HG02759 (cell line): ENCODE measurements at regions not wholly inside any gene's neighbourhood (a gene's known extent, or its start where the extent isn't known, plus 50 kb on each side); places are given as distances from the start of the nearest gene placed in this dataset.
A peak's percentile ranks its signal among the peaks of the same experiment; 100 is the strongest.

ENCODE experiments used
- ATAC-seq: cut with Tn5 transposase; IDR thresholded peaks from one replicate; pipeline ENCODE4 v1.9.1; 2021; ENCODE audit warnings: mild to moderate bottlenecking, moderate library complexity; ENCODE audit not compliant: unreplicated experiment

DNA sequence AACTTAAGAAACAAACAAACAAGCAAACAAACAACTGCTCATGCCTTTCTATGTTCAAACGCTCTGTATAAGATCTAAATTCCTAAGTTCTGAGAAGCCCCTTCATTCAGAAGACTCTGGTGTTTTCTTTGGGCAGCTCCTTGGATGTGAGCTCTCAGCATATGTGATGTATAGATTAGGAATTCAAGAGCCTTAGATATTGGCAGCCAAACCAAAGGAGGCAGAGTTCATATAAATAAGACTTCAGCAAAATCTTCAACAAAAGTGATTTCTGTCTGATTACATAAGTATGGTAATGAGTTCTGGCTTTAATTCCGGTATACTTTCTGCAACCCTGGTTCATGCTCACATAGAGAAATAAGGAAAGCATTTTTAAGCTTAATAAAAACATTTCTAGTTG is 145.6 kb downstream of the DYRK2 start:
- no peak for ATAC-seq

DNA sequence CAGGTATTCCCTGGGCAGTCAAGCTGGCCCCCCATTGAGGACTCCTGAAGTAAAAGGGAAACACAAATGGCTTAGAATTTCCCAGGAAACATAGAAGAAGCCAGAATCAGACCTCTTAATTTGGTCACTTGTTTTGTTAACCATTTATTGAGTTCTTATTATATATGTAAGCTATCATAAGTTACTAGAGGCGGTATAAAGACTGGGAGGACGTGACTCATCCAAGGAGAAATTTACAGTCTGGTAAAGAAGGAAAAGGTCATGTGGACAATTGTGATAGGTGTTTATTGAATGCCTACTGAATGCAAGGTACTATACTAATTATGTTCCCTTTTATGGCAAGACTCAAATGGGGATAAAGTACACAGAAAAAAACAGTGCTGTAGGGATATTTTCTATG is 146.7 kb downstream of the DYRK2 start:
- ATAC-seq = no peak

DNA sequence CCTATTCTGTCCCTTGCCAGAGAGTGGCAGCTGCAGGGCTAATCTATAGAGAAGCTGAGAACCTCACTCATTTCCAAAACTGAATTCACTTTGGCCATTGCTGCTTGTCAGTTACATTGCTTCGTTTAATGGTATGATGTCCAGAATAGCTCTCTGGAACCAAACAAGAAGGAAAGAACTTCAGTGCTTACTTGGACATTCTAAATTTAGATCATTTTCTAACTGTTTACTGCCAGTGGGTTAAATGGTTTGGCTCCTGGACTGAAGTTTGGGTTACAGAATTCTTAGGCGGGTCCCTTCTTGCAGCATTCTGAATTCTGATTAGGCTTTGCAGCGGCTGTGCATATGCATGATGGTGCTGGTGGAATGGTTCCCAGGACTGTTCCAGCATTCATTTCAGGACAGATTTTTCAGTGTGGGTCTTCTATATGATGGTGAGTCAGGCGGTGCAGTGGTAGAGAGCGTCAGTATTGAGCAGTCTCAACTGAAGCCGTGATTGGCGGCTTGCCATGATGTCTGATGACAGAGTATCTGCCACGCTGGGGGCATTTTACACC is 148.7 kb downstream of the DYRK2 start:
- no peak for ATAC-seq

DNA sequence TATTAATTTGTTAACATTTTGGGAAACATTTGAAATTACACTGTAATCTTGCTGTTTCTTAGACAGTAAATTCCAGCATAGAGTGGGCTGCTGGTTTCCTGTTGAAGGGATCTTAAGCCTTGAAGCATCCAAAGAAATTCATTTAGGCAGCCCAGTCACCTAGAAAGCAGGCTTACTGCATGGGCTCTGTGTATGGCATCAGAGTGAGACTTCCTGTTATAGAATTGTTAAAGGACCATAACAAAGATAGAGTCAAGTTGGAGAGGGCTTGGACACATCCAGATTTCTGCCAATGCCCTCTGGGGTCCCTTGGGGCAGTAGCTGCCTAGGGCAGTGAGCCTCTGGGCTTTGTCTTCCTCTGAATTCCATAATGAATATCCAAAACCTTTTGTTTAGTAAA is 149.2 kb downstream of the DYRK2 start:
- no peak for ATAC-seq

DNA sequence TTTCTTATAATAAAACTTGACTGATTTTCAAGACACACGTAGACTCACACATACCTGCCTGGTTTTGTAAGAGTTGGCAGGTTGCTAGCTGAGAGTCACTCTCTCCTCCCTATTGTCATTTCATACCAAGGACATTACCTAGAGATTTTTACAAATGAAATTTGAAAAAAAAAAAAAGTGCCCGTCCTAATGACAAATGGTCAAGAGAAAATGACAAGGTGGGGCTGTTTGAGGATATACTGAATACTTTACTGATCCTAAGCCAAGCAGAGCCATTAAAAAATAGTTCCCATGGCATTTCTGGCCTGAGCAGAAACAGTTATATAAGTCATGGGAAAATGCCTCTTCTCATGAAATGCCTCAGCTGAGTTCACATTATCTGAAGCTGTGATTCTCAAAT is 150.2 kb downstream of the DYRK2 start:
- ATAC-seq = no peak

DNA sequence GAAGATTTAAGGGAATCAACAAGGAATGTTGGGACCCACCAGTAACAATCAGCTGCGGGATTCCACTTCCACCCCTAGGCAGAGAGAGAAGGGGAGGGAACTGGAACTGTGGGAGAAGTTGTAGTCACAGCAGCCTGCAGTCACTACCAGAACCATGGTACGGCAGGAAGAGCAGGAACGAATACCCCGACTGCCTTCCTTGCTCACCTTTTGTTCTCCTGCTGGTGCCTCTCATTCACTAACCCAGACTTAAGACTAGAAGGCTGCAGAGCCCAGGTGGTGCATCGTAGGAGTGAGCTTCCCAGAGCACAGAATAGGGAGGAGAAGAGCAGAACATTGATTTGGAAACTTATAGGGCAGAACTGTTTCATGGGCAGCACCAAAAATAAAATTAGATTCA is 154.2 kb downstream of the DYRK2 start:
- no peak for ATAC-seq

DNA sequence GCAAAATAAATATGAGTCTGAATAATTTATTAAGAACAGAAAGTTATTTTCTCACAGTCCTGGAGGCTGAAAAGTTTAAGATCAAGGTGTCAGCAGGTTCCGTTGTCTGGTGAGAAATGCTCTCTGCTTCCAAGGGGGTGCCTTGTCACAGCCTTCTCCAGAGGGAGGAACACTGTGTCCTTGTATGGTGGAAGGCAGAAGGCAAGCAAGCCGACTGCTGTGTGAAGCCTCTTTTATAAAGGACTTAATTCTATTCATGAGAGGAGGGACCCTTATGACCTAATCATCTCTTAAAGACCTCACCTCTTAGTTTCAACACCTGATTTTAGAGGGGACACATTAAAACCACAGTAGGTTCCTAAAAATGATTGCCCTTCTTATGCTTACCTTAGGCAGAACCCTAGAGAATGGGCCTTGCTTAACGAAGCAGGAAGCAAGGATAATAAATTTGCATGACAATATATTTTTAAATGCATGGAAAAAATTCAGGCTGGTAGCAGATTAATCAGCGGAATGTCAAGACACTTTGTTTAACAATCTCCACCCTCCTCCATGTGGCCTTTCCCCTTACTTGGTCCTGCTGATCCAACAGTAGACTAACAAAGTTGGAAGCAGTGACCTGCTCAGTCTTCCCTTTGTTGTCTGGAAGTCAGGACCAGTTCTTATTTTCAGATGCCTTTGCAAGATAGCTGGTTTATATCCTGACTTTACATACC is 154.9 kb downstream of the DYRK2 start:
- no peak for ATAC-seq

DNA sequence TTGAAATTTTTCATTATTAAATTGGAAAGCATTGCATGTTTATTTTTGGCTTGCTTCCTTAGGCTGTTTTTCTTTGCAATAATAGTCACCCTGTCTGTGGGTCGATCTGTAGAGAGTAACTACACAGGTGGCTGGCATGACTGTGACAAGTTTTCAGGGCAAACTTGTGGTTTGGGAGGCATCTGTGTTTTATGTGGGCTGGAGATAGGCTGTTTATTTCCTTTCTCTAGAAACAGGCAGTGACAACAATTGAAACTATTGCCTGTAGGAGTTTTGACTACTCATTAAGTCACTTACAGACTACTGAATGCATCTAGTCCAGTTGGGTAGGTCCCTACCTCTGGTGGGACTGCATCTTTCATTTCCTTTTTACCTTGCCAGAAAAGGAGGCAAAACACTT is 155.6 kb downstream of the DYRK2 start:
- peak; percentile 90 for ATAC-seq

DNA sequence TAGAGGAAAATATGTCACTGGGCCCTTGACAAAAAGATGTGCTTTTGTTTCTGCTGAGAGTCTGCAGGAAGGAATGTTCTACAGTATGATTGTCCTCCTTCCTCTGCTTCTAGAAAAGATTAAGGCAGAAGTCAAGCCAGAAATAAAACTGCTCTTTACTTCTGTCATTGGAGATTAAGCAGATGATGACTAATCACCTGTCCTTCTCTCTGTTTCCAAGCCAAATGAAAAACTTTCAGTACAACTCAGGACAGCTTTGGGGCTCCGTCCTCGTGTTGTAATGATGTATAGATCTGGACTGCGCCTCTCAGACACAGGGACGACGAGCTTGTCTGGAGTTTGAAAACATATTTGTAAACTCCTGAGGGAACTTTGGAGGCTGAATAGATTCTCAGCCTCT is 159.3 kb downstream of the DYRK2 start:
- ATAC-seq = no peak

DNA sequence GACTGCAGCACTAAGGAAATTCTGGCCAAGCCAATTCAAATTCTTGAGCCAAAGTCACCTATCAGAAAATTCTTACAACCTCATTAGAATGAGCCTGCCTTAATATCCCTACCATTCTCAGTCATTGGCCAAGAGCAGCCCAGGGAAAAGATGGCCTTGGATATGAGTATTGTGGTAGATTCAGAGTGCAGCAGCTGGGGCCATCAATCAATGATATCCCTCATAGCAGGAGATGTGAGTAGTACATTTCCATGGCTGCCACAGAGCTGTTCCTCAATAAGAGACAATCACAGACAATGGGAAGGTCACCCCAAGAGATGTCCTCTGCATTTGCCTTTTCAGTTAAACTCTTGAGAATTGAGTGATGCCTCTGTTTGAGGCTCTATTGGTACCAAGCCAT is 161.6 kb downstream of the DYRK2 start:
- ATAC-seq = no peak

DNA sequence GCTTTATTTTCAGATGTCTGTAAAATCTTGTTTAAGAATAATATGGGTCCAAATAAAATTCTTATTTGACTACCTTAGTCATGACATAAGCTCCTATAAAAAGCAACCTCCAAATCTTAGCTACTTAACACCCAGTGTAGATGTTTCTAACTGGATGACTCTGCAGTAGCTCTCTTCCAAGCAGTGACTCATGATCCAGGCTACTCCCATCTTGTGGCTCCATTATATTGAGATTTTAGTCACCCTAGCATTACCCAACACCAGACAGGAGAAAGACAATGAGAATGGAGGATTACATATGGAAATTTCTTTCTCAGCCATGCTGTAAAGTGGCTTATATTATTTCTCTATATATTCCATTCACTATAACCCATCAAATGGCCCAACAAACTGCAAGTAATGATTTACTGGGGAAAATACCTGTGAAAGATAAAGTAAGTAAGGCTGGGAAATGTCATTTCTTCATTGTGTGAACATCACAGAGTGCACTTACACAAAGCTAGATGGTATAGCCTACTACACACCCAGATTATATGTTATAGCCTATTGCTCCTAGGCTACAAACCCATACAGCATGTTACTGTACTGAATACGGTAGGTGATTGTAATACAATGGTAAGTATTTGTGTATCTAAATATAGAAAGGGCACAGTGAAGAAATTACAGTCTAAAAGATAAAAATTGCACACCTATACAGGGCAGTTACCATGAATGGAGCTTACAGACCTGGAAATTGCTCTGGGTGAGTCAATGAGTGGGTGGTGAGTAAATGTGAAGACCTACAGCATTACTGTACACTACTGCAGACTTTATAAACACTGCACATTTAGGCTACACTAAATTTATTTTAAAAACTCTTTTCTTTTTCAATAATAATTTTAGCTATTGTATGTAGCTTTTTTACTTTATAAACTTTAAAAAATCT is 163.2 kb downstream of the DYRK2 start:
- ATAC-seq = no peak

DNA sequence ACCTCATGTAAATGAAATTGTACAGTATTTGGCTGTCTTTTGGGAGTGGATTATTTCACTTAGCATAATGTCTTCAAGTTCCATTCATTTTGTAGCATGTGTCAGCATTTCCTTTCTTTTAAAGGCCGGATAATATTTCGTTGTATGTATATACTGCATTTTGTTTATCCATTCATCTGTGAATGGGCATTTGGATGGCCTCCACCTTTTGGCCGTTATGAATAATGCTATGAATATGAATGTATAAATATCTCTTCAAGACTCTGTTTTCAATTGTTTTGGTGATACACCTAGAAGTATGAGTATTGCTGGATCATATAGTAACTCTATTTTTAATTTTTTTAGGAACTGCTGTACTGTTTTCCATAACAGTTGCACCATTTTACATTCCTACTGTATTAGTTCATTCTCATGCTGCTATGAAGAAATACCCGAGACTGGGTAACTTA is 164.9 kb downstream of the DYRK2 start:
- no peak for ATAC-seq

DNA sequence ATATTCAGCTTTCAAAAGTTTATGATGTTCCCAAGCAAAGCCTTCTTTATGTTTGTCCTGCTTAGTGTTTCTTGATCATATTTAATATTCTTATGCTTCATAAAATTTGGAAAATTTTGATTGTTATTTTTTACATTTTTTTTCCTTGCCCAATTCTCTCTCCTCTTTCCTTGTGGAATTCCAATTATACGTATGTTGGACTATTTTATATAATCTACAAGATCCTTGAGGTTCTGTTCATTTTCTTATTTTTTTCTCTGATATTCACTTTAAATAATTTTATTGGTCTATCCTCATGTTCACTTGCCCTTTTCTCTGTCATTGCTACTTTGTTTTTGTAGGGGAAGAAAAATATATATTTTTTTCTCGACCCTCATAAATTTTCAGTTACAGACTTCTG is 167.7 kb downstream of the DYRK2 start:
- no peak for ATAC-seq

DNA sequence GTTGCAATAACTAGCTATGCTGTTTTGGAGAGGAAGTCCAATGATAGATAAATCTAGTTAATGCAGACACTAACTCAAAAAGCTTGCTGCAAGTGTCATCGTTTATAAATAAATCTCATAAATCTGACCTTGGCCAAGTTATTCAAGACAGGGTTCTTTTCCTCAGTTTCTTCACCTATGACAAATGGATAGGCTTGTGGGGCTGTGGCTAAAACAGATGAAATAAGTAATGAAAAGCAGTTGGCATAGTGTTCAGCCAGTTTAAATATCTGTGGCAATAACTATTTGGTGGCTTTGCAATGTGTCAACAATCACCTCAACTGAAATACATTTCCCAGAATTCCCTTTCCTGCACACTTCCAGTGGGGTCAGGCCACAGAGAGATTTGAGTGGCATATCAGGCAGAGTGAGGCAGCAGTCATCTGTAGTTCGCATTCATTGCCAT is 169.9 kb downstream of the DYRK2 start:
- no peak for ATAC-seq

DNA sequence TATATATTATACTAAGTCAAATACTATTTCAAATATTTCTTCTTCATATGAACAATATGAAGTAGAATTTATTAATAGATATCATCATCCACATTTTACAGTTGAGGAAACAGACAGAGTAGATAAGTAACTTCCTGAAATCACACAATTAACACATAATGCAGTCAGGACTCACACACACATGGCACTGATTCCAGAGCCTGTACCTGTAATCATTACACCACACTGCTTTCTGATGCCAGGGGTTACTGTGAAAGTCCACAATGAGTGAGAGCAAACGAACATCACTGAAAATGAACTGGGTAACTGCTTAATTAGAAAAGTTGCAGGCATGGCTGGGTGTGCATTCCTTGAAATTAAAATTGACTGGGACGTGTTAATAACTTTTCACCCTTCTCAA is 169.3 kb upstream of the IFNG-AS1 start:
- ATAC-seq = no peak

DNA sequence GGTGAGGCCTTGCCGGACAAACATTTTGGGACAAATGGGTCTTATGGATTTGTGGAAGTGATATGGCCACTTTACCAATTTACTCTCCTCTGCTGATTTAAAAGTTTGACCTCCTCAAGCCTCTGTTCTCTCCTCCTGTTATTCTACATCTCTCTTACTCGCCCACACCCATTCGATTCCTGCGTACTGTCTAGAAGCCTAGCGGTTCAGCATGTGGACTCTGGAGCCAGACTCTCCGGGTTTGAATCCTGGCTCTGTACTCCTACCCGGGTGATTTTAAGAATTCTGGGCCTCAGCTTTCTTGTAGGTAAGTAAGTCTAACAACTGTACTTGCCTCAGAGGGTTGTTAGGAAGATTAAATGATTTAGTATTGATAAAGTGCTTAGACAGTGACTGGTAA is 168.6 kb upstream of the IFNG-AS1 start:
- no peak for ATAC-seq

DNA sequence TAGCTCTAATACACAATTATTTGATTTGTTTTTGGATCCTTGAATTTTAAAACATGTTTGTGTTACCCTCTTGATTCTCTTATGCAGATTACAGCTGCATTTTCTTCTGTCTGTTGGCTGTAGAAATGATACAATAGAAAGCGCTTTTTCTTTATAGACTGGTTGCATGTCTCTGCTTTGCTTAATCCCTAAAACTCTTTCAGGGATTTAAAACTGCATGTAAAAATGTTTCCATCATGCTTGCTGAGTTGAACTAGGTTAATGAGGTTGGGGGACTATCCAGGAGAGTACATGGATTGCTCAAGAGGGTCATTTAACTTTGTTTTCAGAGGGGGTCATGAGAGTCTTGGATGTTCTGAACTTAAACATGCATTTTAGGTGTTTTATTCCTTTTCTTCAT is 166.4 kb upstream of the IFNG-AS1 start:
- ATAC-seq = no peak

DNA sequence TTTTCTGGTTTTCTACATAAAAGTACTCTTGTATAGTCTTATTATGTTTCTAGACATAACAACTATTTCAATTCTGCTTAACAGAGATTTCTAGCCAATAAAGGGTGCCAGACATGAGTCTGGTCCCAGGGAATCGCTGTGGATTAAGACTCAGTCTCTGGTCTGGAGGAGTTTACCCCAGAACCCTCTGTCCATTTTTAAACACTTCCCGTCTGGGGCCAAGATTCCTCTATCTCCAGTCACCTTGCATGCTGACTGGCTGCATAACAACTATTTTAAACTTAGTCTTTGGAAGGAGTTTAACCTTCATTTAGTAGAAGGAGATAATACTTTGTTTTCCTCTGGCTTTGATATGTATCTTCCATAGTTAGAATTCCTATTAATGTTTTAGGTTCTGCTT is 163.1 kb upstream of the IFNG-AS1 start:
- ATAC-seq = no peak

DNA sequence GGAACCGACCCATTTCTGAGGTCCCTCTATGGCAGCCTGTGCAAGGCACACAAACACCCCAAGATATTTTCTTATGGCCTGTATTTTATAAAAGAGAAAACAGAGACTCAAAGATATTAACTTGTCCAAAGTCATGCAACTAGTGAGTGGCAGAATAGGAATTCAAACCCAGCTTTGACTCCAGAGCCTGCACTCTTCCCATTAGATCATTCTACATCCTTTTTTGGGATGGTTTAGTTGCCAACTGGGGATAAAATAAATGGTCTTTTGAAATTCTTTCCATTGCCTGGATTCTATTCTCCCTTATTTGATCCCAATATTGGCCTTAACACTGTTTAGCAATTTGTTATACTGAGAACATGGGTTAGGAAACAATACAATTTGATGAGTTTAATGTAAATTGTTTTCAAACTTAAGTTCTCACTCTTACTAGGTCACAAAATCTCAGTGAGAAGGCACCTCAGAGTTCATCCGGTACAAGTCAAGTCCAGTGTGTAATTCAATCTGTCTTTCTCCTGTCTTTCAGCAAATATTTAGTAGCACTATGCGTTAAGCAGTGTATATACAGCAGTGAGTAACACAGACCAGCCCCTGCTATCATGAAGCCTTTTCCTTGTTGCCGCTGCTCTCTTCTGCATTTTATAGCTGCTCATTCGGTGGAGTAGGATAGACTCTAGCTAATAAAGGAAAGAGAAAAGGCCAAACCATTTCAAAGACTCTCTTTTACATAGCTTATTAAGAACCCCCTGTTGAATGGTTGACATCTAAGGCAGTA is 162.1 kb upstream of the IFNG-AS1 start:
- ATAC-seq = no peak

DNA sequence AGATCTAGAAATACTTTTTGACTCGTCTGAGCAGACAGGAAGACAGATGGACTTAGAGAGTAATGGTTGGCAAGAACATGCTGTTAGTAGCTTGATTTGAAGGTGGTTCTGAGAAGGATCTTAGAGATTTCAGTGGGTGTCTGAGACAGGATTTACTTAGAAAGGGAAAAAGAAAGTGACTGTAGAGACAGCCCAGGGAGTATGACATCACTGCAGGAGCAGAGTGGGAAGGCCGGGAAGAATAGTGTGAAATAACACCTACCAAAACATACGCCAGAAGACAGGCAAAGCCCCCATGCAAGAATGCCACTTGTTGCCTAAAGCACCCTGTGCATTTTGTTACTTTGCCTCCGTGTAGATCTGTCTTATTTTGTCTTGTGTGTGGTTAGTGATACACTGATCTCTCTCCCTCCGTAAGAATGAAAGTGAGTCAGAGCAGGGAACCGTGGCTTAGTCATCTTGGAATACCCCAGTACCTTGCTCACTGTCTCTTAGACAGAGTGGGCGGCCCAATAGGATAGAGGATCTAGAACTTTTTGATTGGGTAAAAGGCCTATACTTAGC is 161.3 kb upstream of the IFNG-AS1 start:
- peak; percentile 58 for ATAC-seq

DNA sequence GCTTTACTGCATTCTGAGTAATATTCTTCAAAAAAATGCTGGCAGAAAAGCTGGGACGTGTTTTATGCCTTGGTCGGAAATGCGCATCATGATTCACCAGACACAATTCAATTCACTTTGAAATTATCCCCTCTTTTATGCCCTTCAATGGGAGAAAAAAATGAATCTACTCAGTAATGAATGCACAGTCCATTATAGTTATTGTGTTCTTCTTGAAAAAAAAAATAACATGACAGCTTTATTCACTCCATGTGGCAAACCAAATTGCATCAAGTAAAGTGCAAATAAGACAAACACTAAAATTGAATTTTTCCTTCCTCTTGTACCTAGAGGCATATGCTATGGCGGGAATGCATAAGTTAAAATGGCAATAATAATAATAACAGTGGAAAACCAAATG is 159.4 kb upstream of the IFNG-AS1 start:
- ATAC-seq = no peak
